Mesothelial cell of epicardium (in vitro differentiated cells): ENCODE measurements at regions not wholly inside any gene's neighbourhood (a gene's known extent, or its start where the extent isn't known, plus 50 kb on each side); places are given as distances from the start of the nearest gene placed in this dataset.
A peak's percentile ranks its signal among the peaks of the same experiment; 100 is the strongest.

Source experiments
- DNase-seq, 2 experiments: peaks; one replicate each; pipeline ENCODE4 v3.0.0; 2021; ENCODE audit warnings: low spot score in 2 of 2; ENCODE audit not compliant: unreplicated experiment in 2 of 2
- H3K27ac Mint-ChIP-seq: 2 replicates; pipeline ENCODE4 v1.8.0; 2021; ENCODE audit warnings: mixed read lengths
- H3K27me3 Mint-ChIP-seq: 2 replicates; pipeline ENCODE4 v1.8.0; 2021; ENCODE audit warnings: low read depth, mixed read lengths
- H3K36me3 Mint-ChIP-seq: 2 replicates; pipeline ENCODE4 v1.8.0; 2021; ENCODE audit warnings: mixed read lengths
- H3K4me1 Mint-ChIP-seq: 2 replicates; pipeline ENCODE4 v1.8.0; 2021; ENCODE audit warnings: mixed read lengths
- H3K4me3 Mint-ChIP-seq: 2 replicates; pipeline ENCODE4 v1.8.0; 2021; ENCODE audit warnings: mild to moderate bottlenecking, moderate library complexity, mixed read lengths
- H3K9me3 Mint-ChIP-seq: 2 replicates; pipeline ENCODE4 v1.8.0; 2021; ENCODE audit warnings: mixed read lengths
- CTCF ChIP-seq: fragments of 200-600 bp; sonication (generic); IDR thresholded peaks from one replicate; pipeline ENCODE4 v1.5.0; 2021; ENCODE audit warnings: antibody characterized with exemption; ENCODE audit not compliant: unreplicated experiment

DNA sequence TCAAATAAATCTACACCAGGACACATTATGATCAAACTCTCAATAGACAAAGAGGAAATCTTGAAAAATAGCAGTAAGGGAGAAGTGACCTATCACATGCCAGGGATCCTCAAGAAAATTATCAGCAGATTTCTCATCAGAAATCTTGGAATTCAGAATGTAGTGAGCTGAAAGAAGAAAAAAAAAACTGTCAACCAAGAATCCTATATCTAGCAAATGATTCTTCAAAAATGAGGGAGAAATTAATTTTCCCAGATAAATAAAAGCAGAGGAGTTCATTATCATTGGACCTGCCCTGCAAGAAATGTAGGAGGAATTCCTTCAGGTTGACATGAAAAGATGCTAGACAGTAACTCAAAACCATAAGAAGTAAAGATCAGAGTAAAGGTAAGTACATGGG, 363.6 kb downstream of the TFAP2A start:
- no peak for TF ChIP-seq CTCF
- peaks cover 14% of the 10 kb centered on the region for H3K36me3 Mint-ChIP-seq
- no peak for DNase-seq
- H3K4me3 Mint-ChIP-seq: no peak overlapping the region
- peaks cover 3% of the 10 kb centered on the region for H3K4me1 Mint-ChIP-seq
- no peaks in the 10 kb centered on the region for H3K27me3 Mint-ChIP-seq
- no peak overlapping the region for H3K27ac Mint-ChIP-seq
- peaks cover 40% of the 10 kb centered on the region for H3K9me3 Mint-ChIP-seq

DNA sequence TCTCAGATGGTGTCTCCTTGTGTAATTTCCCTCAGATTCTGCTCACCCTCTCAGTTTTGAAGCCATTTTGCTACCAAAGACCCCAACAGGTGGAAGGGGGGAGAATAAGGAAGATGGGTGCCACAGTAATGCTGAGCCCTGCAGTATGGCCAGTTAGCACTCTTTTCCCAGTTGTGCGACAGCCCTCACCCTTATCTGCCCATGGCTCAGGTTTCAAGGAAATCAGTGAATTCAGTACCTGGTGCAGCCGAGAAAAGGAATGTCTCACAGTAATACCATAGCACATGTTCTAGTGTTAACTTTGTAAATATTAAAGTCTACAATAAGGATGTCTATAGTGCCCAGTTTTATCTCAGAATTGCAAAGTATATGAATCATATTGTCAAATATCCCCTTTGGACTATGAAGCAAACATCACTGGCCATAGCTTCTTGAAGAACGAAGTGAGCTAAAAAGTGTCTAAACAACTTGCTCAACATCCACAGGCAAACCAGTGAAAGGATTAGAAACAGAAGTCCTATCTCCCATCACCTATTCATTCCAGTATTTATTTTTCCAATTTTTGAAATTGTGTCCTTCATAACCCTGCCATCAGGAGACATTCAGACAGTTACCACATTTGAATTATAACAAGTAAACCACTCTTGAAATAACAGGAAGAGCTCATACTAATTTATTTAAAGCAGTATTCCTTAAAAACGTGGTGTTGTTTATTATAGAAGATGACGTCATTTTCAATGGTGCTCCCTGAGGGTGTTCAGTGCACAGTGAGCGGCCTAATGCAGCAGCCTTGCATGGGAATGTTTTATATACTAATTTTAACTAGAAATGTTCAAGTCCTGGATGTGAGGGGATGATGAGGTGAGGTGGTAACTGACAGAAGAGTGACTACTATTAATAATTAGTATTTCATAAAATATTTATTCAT, 366.2 kb downstream of the TFAP2A start:
- Mint-ChIP-seq H3K4me1 (peaks cover 3% of the 10 kb centered on the region), H3K27me3 (no peaks in the 10 kb centered on the region), H3K36me3 (peaks cover 14% of the 10 kb centered on the region), H3K27ac (peak overlapping the region; percentile 40), H3K9me3 (peaks cover 29% of the 10 kb centered on the region), H3K4me3 (no peak overlapping the region)
- no peak for DNase-seq
- TF ChIP-seq CTCF: no peak

DNA sequence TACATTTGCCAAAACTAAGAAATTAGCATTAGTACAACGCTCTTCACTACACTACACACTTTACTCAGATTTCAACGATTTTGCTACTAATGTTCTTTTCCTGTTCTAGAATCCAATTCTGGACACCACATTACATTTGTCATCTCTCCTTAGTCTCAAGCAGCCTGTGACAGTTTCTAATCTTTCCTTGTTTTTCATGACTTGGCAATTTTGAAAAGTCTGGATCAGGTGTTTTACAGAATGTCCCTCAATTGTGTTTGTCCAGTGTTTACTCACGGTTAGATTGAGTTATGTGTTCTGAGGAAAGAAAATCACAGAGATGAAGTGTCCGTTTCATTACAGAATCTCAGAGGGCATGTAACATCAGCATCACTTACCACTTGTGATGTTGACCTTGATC, 372.6 kb downstream of the TFAP2A start:
- peaks cover 4% of the 10 kb centered on the region for H3K9me3 Mint-ChIP-seq
- no peak overlapping the region for H3K4me3 Mint-ChIP-seq
- no peak for TF ChIP-seq CTCF
- DNase-seq: no peak
- no peaks in the 10 kb centered on the region for H3K36me3 Mint-ChIP-seq
- no peaks in the 10 kb centered on the region for H3K27me3 Mint-ChIP-seq
- H3K4me1 Mint-ChIP-seq: peaks cover under 1% of the 10 kb centered on the region
- no peak overlapping the region for H3K27ac Mint-ChIP-seq

DNA sequence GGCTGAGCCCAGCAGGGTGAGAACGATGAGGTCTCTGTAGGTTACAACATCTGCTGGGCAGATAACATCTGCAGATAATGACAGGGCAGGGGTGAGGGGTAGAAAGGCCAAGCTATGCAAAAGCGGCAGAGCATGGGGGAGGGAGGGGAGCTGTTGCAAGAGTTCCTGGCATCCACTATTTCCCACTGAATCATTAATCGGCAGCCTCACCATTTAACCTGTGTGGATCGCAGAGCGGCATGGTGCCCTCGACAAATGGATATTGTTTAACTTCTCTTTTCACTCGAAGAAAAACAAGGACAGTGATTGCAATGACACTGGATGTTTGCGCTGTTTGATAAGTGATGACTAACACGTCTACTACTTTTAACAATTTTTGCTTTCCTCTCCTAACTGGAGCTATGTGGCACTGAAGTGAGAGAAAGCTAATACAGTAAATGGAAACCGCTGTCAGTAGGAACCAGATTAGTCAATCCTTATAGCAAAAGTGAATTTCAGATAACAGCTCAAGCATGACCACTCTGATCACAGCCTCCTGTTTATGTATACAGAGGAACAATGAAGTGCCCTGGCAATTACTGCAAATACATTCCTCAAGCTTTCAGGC, 381.5 kb downstream of the TFAP2A start:
- Mint-ChIP-seq H3K9me3 (no peaks in the 10 kb centered on the region), H3K27ac (no peak overlapping the region), H3K4me1 (peaks cover 14% of the 10 kb centered on the region), H3K36me3 (no peaks in the 10 kb centered on the region), H3K27me3 (no peaks in the 10 kb centered on the region), H3K4me3 (no peak overlapping the region)
- TF ChIP-seq CTCF: no peak
- DNase-seq: no peak

GRCh38 chr6:10031617-10032016, 383.3 kb downstream of the TFAP2A start:
- Mint-ChIP-seq H3K36me3 (no peaks in the 10 kb centered on the region), H3K27ac (no peak overlapping the region), H3K27me3 (no peaks in the 10 kb centered on the region), H3K4me3 (no peak overlapping the region), H3K4me1 (peaks cover 17% of the 10 kb centered on the region), H3K9me3 (no peaks in the 10 kb centered on the region)
- no peak for DNase-seq
- TF ChIP-seq CTCF: no peak
